Uterus (tissue), 3 donors: ENCODE measurements at regions not wholly inside any gene's neighbourhood (a gene's known extent, or its start where the extent isn't known, plus 50 kb on each side); places are given as distances from the start of the nearest gene placed in this dataset.

Source experiments
- DNase-seq, 2 donors: peaks; one replicate each; pipeline ENCODE4 v3.0.0-alpha.2; 2019 to 2020
- H3K27ac ChIP-seq, 2 donors: fragments of 200-600 bp; sonication (generic); 1 replicate in 1 of 2; 2 replicates in 1 of 2; pipeline ENCODE4 v1.5.1; 2016 to 2018
- H3K27me3 ChIP-seq, 2 donors: fragments of 200-600 bp; sonication (generic); one replicate each; pipeline ENCODE4 v1.5.1; 2018 to 2019; ENCODE audit warnings: control low read depth in 1 of 2
- H3K36me3 ChIP-seq, 2 donors: fragments of 200-600 bp; sonication (generic); one replicate each; pipeline ENCODE4 v1.5.1; 2019; ENCODE audit warnings: control low read depth in 1 of 2
- H3K4me1 ChIP-seq, 2 donors: fragments of 200-600 bp; sonication (generic); one replicate each; pipeline ENCODE4 v1.5.1; 2018 to 2019; ENCODE audit warnings: control low read depth in 1 of 2
- H3K4me3 ChIP-seq, 2 donors: fragments of 200-600 bp; sonication (generic); 1 replicate in 1 of 2; 2 replicates in 1 of 2; pipeline ENCODE4 v1.5.1; 2018 to 2019; ENCODE audit warnings: mild to moderate bottlenecking in 1 of 2
- H3K9me3 ChIP-seq, 2 donors: fragments of 200-600 bp; sonication (generic); one replicate each; pipeline ENCODE4 v1.5.1; 2019; ENCODE audit warnings: control low read depth in 1 of 2
- POLR2A ChIP-seq, 2 donors: fragments of 450-650 bp; IDR thresholded peaks; one replicate each; pipeline ENCODE4 v1.6.1; 2016; ENCODE audit warnings: antibody characterized with exemption in 2 of 2, mild to moderate bottlenecking in 1 of 2, moderate library complexity in 1 of 2
- intact Hi-C: fragments of 100-400 bp; cut with DNase I; formaldehyde crosslinking; loops from one replicate; pipeline ENCODE4 v1.15.1; 2023; ENCODE audit warnings: low total_unique reads
- TF ChIP-seq, protein P1 (sequence below), 4 experiments: fragments of 200-600 bp in 2 of 4; fragments of 450-650 bp in 2 of 4; sonication (generic) in 2 of 4; IDR thresholded peaks; one replicate each; pipeline ENCODE4 v1.5.1; 2016 to 2019; ENCODE audit warnings: antibody characterized with exemption in 4 of 4, mild to moderate bottlenecking in 2 of 4, moderate library complexity in 1 of 4
- donor health status: DM: yes; HTN: yes; CAD: no.

GRCh38 chr5:116764941-116765340 lies 190.3 kb upstream of the SEMA6A start:
- Histone ChIP-seq H3K9me3 (no peaks in the 10 kb centered on the region), H3K4me1 (no peaks in the 10 kb centered on the region), H3K36me3 (no peaks in the 10 kb centered on the region), H3K27ac (no peak overlapping the region), H3K27me3 (no peaks in the 10 kb centered on the region), H3K4me3 (no peak overlapping the region)
- TF ChIP-seq, protein P1, sequence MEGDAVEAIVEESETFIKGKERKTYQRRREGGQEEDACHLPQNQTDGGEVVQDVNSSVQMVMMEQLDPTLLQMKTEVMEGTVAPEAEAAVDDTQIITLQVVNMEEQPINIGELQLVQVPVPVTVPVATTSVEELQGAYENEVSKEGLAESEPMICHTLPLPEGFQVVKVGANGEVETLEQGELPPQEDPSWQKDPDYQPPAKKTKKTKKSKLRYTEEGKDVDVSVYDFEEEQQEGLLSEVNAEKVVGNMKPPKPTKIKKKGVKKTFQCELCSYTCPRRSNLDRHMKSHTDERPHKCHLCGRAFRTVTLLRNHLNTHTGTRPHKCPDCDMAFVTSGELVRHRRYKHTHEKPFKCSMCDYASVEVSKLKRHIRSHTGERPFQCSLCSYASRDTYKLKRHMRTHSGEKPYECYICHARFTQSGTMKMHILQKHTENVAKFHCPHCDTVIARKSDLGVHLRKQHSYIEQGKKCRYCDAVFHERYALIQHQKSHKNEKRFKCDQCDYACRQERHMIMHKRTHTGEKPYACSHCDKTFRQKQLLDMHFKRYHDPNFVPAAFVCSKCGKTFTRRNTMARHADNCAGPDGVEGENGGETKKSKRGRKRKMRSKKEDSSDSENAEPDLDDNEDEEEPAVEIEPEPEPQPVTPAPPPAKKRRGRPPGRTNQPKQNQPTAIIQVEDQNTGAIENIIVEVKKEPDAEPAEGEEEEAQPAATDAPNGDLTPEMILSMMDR (IDR thresholded peaks at IDR 0.05), result no peak
- TF ChIP-seq POLR2A (IDR thresholded peaks at IDR 0.05), result no peak
- DNase-seq, result no peak
- intact Hi-C loops, result no loop called here

DNA sequence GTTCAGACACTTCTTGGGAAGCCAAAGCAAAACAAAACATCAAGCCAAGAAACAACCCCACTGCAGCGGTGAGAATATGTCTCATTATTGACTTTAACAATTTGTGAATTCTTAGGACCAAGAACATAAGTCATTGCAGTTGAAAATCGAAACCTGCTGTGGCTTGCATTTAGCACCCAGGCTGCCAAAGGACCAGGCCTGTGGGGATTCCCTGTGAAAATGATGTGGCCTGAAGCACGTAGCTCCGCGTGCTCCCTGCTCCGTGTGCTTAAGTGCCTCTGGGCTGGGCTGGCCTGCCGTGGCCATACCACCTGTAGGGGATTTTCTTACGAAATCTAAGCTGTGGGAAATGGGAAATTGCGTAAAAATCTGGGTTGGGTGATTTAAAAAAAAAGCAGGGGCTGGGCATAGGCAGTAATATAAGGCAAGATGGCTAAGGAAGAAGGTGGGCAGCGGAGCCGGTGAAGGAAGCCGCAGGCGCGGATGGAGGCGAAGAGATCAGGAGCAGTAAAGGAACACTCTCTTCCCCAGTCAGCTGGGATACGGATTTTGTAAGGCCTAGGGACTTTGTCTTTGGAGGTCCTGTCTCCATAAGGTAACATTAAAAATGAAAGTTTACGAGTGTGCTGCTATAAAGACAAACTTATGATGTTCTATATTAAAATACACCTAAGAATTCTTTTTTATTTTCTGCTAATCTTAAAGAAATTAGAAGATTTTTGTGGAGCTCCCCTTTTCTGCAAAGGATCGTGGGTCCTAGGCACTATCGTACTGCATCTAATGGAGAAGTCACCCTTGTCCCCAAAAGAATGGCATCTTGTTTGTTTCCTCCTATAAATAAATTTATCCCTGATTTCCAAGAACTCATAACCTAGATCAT lies 189.6 kb upstream of the SEMA6A start:
- no peaks in the 10 kb centered on the region for H3K27me3 ChIP-seq
- TF ChIP-seq, protein P1 (IDR thresholded peaks at IDR 0.05), result no peak
- TF ChIP-seq POLR2A (IDR thresholded peaks at IDR 0.05), result no peak
- intact Hi-C loops, result no loop called here

GRCh38 chr5:116759860-116760640 lies 185.4 kb upstream of the SEMA6A start:
- no peak overlapping the region for H3K4me3 ChIP-seq
- H3K27me3 ChIP-seq, result no peaks in the 10 kb centered on the region
- no peaks in the 10 kb centered on the region for H3K4me1 ChIP-seq
- no peaks in the 10 kb centered on the region for H3K36me3 ChIP-seq
- intact Hi-C loops, result no loop called here
- no peaks in the 10 kb centered on the region for H3K9me3 ChIP-seq
- no peak for DNase-seq
- H3K27ac ChIP-seq, result no peak overlapping the region
- TF ChIP-seq, protein P1 (IDR thresholded peaks at IDR 0.05), result no peak
- no peak for TF ChIP-seq POLR2A (IDR thresholded peaks at IDR 0.05)

More for the DNA sequence above, 189.6 kb upstream of the SEMA6A start:
- H3K9me3 ChIP-seq, result no peaks in the 10 kb centered on the region
- no peak overlapping the region for H3K27ac ChIP-seq
- no peak for DNase-seq
- no peaks in the 10 kb centered on the region for H3K36me3 ChIP-seq
- H3K4me3 ChIP-seq, result no peak overlapping the region
- no peaks in the 10 kb centered on the region for H3K4me1 ChIP-seq

DNA sequence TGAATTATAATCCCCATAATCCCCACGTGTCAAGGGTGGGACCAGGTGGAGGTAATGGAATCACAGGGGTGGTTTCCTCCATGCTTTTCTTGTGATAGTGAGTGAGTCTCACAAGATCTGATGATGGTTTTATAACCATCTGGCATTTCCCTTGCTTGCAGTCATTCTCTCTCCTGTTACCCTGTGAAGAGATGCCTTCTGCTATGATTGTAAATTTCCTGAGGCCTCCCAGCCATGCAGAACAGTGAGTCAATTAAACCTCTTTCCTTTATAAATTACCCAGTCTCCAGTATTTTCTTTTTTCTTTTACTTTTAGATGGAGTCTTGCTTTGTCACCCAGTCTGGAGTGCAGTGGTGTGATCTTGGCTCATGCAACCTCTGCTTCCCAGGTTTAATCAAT lies 182.7 kb upstream of the SEMA6A start:
- Histone ChIP-seq H3K27ac (no peak overlapping the region), H3K27me3 (no peaks in the 10 kb centered on the region), H3K9me3 (no peaks in the 10 kb centered on the region), H3K4me3 (no peak overlapping the region), H3K36me3 (no peaks in the 10 kb centered on the region), H3K4me1 (no peaks in the 10 kb centered on the region)
- intact Hi-C loops, result no loop called here
- TF ChIP-seq POLR2A (IDR thresholded peaks at IDR 0.05), result no peak
- TF ChIP-seq, protein P1 (IDR thresholded peaks at IDR 0.05), result no peak
- DNase-seq, result no peak

GRCh38 chr5:116756531-116756930 lies 181.9 kb upstream of the SEMA6A start:
- H3K4me3 ChIP-seq, result no peak overlapping the region
- H3K27me3 ChIP-seq, result no peaks in the 10 kb centered on the region
- intact Hi-C loops, result no loop called here
- no peaks in the 10 kb centered on the region for H3K4me1 ChIP-seq
- no peaks in the 10 kb centered on the region for H3K9me3 ChIP-seq
- H3K36me3 ChIP-seq, result no peaks in the 10 kb centered on the region
- DNase-seq, result no peak
- TF ChIP-seq, protein P1 (IDR thresholded peaks at IDR 0.05), result no peak
- TF ChIP-seq POLR2A (IDR thresholded peaks at IDR 0.05), result no peak
- no peak overlapping the region for H3K27ac ChIP-seq
